Globus pallidus (tissue), 1 donor: ENCODE measurements at regions not wholly inside any gene's neighbourhood (a gene's known extent, or its start where the extent isn't known, plus 50 kb on each side); places are given as distances from the start of the nearest gene placed in this dataset.
"Not testable (repeated sequence)": the region's sequence is repeated elsewhere in the genome, so short reads cannot be mapped to it uniquely, and the experiment has no call there.

Experiments
- DNase-seq: peaks from one replicate; pipeline ENCODE4 v3.0.0-alpha.2; 2015; ENCODE audit warnings: low spot score

DNA sequence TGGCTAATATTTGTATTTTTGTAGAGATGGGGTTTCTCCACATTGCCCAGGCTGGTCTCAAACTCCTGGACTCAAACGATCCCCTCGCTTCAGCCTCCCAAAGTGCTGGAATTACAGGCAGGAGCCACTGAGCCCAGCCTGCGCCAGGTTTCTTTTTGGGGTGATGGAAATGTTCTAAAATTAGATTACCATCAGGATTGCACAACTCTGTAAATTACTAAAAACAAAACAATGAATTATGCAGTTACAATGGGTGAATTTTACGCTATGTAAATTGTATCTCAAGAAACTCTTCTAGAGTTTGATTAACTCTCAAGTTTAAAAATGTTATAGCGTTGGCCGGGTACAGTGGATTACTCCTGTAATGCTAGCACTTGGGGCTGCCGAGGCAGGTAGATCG, 118.9 kb upstream of the TBL1X start:
- DNase-seq: no peak

DNA sequence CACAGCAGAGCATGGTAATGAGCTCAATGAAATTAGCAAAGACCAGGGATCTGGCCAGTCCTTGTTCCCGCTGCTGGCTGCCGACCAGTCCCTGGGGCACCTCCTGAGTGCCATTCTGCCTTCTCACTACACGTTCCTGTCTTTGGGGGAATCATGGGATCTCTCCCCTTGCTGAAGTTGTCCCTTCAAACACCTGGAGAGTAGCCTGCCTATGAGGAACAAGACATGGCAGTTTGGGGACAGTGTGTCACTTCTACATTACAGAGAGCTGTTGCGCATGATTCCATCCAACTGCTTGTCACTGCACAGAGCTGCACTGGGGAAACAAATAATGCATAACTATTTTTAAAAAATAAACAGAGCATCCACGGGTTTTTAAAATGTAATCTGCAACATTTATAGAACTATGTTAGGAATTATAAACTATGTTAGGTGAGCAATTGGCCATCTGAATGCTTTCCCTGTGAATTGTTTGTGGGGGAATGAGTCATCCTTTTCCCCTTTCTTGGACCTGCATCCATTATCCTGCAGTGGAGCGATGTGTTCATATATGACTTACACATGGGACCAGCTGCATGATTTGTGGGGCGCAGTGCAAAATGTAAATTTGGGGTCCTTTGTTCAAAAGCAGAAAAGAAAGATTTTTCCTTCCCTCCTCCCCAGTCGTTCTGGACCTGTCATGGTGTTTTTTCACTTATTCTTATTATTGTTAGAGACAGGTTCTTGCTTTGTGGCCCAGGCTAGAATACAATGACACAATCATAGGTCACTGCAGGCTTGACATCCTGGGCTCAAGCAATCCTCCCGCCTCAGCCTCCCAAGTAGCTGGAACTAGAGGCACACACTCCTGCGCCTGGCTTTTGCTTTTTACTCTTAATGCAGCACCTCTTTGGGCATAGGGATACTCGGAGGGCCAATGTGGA, 115.0 kb upstream of the TBL1X start:
- DNase-seq: no peak

DNA sequence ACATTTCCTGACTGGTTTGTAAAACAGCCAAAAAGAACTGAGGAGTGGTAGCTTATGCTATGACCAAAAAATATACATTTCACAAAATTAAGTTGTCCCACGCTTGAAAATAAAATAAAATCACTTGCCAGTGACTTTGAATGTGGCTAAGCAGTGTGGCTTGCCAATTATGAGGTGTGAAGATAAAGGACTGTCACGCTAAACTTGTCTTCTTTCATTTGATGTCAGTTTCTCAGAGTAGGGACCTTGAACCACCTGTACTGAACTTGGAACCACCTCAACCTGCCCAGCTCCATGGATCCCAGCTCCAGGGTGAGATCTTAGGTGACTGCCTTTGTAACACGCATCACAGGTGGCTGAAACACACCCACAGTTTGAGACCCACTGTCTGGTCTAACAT, 113.7 kb upstream of the TBL1X start:
- no peak for DNase-seq

DNA sequence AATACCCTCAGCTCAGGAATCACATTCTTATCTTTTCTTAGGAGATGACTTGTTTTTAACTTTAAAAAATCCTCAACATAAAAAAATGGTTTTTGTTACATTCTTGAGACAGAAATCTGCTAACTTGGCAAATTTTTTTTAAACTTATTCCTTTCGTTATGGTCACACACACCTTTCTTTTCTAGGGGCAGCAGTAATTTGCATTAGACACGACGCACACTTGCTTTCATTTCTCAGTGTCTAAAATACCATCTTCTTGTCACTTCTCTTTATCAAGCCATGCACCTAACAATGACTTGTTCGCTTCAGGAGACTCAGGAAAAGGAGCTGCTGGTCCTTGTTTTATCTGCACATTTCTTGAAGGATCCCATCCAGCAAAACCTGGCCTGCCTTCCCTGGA, 112.6 kb upstream of the TBL1X start:
- no peak for DNase-seq

DNA sequence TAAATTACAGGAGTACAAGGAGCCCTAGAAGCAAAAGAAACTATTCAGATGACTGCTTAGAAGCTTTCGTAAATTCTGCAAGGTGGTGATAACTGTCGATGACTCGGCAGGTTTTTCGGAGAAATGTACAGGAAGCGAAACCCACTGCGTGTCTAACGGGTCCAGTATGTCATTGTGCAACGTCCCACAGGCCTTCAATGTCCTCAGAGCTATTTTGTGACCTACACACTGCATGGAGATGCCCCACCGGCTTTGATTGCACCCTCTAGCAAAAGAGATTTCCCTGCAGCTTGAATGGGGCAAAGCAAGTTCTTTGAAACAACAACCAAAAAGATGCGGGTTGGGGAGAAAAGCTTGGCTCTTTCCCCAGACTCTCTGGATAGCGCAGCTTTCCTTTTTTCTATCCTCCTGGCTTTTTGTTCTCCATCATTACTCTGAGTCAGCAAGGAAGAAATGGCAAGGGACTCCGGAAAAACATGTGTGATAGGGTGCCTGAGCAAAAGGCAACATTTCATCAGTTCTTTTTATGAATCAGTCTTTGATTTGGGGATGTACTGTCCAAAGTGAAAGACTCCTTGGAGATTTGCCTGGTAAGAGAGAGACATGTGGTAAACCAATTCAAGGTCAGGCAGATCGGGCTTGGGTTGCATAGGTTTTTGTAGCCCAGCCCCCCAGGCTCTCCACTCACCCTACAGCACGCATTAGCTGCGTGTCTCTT, 112.0 kb upstream of the TBL1X start:
- DNase-seq: no peak

DNA sequence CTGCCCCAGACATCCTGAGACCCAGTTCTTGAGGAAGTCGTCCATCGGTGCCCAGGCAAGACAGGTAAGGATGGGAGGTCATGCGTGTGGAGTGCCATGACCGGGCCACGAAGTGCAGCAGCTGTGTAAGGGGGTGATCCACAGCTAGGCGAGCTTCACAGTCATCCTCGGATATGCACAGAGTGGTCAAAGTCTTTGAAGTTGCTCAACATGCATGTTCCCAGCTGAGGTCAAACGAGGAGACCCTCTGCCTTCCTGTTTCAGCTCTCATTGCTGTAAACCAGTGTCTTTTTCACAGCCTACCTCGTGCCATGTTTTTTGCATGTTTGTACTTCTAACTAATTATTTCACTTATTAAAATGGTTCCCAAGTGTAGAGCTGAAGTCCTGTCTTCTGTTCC, 109.9 kb upstream of the TBL1X start:
- DNase-seq: no peak

DNA sequence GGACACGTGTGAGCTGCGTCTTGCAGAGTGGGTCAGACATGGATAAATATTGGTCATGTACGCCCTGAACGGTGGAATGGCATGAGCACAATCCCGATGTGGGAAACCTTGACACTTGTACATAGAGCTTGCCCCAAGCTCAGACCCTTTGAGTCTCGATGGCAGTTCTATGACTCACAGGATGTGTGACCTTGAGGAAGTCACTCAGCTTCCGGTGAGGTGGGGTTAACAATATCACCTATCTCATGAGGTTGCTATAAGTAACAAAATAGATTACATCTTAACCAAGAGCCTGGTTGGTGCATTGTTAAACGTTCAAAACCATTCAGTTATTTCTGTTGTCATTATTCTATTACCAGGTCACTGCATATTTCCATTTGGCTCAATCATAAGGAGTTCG, 109.1 kb upstream of the TBL1X start:
- DNase-seq: no peak

DNA sequence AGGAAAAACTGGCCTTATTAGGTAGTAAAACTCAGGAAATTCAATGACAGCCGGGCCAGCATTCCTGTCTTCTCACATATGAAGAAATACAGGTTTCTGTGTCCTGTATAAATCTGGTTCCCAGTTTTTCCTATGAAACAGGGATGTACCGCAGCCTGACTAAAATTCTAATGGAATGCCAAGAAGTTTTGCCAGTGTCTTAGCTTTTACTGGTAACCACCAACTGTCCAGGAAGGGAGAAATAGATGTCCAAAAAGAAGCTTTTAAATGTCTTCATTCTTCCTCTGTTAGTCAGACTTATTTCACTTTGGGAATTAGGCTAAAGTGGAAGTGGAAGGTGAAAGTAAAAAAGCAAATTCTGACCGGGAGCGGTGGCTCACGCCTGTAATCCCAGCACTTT, 108.0 kb upstream of the TBL1X start:
- no peak for DNase-seq

DNA sequence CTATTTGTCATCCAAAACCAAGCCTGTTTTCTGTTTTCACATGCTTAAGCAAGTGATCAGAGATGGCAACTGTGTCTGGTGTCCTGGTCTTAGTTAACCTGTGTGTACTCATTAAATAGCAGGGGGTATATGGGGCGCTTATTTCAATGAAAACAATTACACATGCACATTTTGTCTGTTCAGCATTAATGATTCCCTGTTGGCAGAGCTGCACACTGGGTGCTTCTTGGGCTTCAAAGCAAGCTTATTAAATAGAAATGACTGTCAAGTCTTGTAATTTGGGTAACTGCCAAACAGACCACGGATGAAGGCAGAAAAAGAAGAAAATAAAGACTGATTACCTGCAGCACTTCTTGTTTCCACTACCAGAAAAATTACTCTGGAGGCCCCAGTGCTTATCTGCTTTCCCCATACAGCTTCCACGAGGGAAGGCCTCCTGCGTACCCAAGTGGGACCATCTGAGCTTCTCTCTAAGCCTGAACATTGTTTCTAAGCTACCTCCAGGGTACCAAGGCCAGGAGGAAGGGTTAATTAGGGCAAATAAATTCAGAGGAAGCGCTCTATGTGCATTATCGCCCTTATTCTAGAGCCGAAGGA, 107.2 kb upstream of the TBL1X start:
- no peak for DNase-seq

DNA sequence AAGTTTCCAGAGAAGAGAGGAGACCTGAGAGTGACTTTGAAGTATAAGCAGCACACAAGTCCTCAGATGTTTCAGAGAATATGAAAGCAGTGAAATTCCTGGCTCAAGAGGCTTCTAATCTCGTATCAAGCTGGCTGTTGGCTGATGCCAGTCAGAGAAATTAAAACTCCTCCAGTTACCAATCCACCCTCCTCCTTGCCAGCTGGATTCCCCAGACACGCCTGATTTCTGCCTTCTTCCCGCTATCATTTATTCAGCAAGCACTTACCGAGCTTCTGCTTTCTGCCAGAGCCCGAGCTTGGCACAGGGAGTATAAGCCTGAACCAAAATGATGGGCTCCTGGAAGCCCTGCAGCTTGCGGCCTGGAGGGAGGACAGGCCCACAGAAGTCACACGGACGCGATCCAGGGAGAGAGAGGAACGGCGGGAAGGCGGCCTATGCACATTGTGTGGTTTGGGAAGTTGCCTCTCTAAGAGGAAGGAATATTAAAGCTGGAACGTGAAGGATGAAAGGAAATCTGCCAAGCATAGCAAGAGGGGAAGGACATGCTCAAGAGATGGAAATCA, 102.4 kb upstream of the TBL1X start:
- DNase-seq: no peak

DNA sequence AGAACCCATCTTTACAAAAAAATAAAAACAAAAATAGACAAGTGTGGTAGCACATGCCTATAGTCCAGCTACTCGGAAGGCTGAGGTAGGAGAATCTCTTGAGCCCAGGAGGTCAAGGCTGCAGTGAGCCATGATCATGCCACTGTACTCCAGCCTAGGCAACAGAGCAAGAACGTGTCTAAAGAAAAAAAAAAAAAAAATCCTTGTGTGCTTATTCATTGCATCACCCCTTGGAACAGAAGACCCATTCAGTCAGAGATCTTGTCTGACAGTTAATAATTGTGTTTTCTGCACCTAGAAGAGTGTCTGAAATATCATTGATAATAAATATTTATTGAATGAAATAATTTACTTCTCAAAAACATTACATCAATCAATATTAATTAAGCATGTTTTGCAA, 97.4 kb upstream of the TBL1X start:
- DNase-seq: no peak

DNA sequence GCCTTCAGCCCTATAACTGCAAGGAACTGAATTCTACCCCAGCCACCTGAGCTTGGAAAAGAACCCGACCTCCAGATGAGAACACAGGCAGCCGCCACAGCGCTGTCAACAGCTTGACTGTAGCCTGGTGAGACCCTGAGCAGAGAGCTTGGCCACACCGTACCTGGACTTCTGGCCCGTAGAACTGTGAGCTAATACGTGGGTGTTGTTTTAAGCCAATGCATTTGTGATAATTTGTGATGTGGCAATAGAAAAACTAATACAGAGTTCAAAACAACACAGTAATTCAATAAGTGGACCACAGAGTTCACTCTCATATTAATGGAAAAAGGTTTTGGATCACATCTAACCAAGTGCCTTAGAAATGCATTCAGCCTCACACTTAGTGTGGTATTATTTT, 96.6 kb upstream of the TBL1X start:
- no peak for DNase-seq

DNA sequence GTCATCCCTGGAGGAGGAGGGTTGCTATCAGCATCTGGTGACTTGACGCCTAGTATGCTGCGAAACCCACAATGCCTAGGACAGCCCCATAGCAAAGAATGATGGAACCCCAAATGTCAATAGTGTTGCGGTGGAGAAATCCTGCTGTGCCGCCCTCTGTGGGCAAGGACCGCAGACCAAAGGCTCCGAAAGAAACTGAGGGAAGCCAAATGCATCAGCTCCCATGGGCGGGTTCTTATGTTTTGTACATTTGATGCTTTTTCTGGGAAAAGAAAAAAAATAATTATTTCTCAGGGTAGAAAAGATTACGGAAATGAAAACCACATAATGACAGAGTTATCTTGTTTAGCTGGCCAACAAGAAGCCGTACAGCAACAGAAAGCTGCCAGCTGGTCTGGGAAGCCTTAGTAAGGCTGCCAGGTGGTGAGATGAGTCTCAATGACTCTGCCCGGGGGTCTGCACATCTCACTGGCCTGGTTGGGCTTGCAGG, 95.0 kb upstream of the TBL1X start:
- DNase-seq: no peak

DNA sequence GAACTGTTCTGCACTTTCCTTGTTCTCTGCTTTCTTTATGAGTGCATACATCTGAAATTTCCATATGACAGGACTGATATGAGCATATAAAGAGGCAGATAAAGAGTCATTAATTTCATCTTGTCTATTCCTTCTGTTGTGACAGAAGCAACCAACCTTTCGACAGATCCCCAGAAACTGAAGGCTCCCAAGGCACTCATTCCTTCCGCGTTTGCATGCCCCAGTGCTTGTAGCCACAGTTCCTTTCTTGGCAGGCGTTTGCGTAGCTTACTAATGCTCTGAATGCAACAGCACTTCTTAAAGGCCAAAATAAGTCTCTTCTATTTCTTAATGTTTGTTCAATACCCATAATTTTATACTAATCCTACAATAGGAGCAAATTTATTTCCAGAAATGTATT, 94.0 kb upstream of the TBL1X start:
- DNase-seq: no peak

DNA sequence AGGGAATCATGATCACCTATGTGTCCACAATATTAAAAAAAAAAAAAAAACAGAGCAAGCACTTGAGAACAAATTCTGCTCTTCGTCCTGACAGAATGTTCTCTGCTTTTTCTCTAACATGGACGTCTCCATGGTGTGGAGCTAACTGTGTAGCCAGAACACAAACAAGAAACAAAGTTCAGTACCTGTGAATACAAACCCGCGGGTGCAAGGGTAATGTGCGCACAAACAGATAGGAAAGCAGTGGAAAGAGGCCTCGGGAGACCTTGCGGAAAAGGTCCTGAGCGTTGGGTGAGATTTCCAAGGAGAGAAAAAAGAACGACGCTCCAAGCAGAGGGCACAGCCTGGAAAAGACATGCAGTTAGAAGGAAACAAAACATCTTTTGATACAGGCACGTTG, 92.0 kb upstream of the TBL1X start:
- DNase-seq: no peak

DNA sequence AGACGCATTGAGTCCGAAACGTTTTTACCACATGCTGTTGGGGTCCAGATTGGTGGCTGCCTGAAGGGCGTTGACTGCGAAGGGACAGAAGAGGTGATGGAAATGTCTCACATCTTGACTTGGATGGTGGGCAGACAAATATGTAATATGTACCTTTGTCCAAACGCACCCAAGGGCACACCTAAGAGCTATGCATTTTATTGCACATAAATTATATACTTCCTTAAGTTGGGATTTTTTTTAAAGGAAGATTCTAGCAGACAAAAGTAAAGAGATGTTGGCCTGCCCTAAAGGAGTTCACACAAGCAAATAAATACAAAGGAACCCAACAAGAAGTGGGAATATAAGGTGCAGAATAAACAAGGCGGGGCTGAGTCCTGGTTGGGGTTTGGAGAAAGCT, 91.1 kb upstream of the TBL1X start:
- DNase-seq: no peak

DNA sequence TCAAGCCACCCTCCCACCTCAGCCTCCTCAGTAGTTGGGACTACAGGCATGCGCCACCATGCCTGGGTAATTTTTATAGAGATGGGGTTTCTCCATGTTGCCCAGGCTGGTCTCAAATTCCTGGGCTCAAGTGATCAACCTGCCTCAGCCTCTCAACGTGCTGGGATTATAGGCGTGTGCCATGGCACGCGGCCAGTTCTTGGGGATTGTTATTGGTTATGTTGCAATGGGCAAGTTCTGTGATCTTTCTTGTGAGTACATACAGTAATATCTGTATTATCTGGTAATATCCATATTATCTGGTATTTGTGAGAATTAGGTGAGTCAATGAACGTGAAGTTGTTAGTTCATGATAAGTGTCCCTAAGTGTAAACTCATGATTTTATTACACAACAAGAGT, 90.3 kb upstream of the TBL1X start:
- no peak for DNase-seq

DNA sequence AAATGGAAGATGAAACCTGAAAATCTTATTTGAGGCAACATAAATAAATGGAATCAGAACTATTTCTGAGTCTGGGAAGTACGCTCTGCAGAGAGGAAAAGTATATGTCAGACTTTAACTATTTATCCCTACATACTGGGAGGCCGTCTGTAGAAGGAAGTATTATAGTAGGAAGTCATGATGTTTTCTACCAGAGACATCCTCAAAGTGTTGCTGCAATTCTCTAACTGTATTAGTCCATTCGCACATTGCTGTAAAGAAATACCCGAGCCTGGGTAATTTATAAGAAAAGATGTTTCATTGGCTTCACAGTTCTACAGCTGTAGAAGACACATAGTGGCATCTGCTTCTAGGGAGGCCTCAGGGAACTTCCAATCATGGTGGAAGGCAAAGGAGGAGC, 88.7 kb upstream of the TBL1X start:
- no peak for DNase-seq

DNA sequence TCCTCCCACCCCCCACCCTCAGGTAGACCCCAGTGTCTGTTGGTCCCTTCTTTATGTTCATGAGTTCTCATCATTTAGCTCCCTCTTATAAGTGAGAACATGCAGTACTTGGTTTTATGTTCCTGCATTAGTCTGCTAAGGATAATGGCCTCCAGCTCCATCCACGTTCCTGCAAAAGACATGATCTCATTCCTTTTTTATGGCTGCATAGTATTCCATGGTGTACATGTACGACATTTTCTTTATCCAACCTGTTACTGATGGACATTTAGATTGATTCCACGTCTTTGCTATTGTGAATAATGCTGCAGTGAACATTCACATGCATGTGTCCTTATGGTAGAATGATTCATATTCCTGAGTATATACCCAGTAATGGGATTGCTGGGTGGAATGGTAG, 87.6 kb upstream of the TBL1X start:
- DNase-seq: not testable (repeated sequence)

DNA sequence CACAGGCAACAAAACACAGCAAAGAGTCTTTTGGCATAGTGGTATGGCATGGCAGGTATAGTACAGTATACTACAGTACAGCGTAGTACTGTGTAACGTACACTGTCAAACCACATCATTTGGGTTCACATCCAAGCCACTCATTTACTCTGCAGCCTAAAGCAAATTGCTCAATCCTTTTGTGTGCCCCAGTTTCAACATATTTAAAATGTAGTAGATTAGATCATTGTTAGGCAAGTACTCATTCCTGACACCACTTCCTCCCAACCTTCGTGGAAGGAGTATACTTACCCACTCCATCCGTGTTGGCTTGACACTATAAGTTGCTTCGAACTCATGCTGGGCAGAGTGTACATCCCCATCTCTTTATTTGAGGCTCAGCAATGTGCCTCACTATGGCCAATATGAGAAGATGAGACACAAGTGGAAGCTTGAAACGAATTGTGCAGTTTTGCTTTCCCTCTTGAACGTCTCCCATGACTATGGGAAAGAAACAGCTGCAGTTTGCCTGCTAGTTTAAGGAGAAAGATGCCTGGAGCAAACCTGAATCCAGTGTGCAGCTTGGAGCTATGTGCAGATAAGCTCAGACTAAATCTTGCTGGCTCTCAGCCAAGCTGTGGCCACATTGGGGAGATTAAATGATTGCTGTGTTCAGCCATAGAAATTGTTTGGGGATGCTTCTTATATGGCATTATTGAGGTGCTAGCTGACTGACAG, 85.7 kb upstream of the TBL1X start:
- DNase-seq: no peak

DNA sequence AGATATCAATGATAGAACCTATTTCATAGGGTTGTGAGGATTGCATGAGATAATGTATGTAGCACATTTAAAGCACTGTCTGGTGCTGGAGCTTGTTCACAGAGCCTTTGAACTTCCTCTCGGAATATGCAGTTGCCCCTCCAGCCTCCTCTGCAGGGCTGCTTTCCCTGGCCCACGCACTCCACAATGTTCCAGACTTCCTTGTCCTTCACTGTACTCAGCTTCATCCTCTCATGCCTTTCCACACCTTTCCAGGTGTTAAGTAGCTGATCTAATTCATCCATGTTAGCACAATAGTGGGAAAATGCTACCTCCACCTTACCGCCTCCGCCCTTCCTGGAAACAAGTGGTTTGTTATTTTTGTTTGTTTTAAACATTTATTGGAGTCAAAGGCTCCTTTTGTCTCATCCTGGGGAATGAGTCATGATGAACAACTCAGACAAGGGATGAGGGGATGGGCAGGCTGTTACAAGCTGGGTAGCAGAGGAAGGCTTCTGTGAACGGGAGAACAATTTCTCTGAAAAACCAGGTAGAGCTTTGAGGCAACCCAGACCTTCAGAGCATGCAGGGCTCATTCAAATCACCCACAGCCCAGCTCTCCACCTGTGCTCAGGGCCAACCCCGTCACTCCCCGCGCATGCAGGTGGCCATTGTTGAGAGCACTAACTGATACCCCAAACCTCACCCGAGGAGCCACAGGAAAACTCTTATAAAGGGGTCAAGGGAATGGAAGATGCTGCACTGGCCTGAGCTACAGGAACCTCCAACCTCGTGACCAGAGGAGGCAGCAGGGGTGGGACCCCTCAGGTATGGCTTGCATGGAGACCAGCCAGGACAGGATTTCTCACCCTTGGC, 84.9 kb upstream of the TBL1X start:
- no peak for DNase-seq
